K562 (cell line): ENCODE measurements at regions not wholly inside any gene's neighbourhood (a gene's known extent, or its start where the extent isn't known, plus 50 kb on each side); places are given as distances from the start of the nearest gene placed in this dataset.

Experiments used
- ATAC-seq: fragments of 200-7000 bp; cut with Tn5 transposase; 3 replicates; pipeline ENCODE4 v1.9.1; 2020; ENCODE audit warnings: moderate library complexity
- BruUV-seq: library from RNA; stranded (reverse); fragments of 400-500 nt; replicated peaks from 2 replicates; lab custom pipeline; 2021; lab: Mats Ljungman, UMichigan
- CTCF ChIA-PET: fragments of 300-600 bp; formaldehyde crosslinking; extraction: SDS; loops from one replicate; lab custom pipeline; 2021; ENCODE audit warnings: low intra/inter-chr PET ratio; lab: Yijun Ruan, JAX
- POLR2A ChIA-PET: fragments of 300-600, 350-650 bp; sonication (Branson Sonifier 250); formaldehyde crosslinking; extraction: SDS; loops from one replicate; lab custom pipeline; 2021; ENCODE audit warnings: antibody characterized with exemption, inconsistent platforms; lab: Yijun Ruan, JAX
- DNase-seq, 4 experiments: peaks; one replicate each; pipeline versions ENCODE4 v3.0.0 to v3.0.0-alpha.2; 2011 to 2018; ENCODE audit warnings: low spot score in 3 of 4, mixed read lengths in 3 of 4; ENCODE audit errors: extremely low read depth in 1 of 4
- FAIRE-seq: peaks from 2 replicates; lab custom pipeline; 2011; peaks lifted over from hg19 to GRCh38; lab: Jason Lieb, UNC
- H2AFZ ChIP-seq: 2 replicates; pipeline ENCODE4 v1.6.0; 2011; ENCODE audit warnings: low read depth, low read length, control low read depth, inconsistent platforms
- H3K27ac ChIP-seq: fragments of 200-600 bp; 3 replicates; pipeline ENCODE4 v1.8.0; 2011; ENCODE audit warnings: low read depth, mild to moderate bottlenecking, control low read depth, inconsistent platforms, low read length, moderate library complexity, mixed read lengths; ENCODE audit errors: extremely low read depth
- H3K27me3 ChIP-seq, 2 experiments: fragments of 300-600 bp in 1 of 2; 2 replicates in 1 of 2; 3 replicates in 1 of 2; pipeline versions ENCODE4 v1.6.0 to v1.8.0; 2011; ENCODE audit warnings: inconsistent platforms in 2 of 2, low read length in 2 of 2, mild to moderate bottlenecking in 1 of 2, mixed read lengths in 1 of 2, moderate library complexity in 1 of 2; ENCODE audit not compliant: control insufficient read depth in 2 of 2, insufficient read depth in 2 of 2
- H3K36me3 ChIP-seq: fragments of 300-600 bp; 3 replicates; pipeline ENCODE4 v1.8.0; 2011; ENCODE audit warnings: mild to moderate bottlenecking, low read length, inconsistent platforms; ENCODE audit not compliant: control insufficient read depth, insufficient read depth
- H3K4me1 ChIP-seq, 2 experiments: fragments of 200-600 bp in 1 of 2; replicated peaks in 1 of 2; 2 replicates in 1 of 2; 3 replicates in 1 of 2; pipeline versions ENCODE4 v1.5.1 to v1.8.0; 2011; ENCODE audit warnings: inconsistent platforms in 2 of 2, low read length in 2 of 2, mild to moderate bottlenecking in 1 of 2, mixed read lengths in 1 of 2, moderate library complexity in 1 of 2; ENCODE audit not compliant: control insufficient read depth in 2 of 2, insufficient read depth in 2 of 2
- H3K4me2 ChIP-seq: 2 replicates; pipeline ENCODE4 v1.6.1; 2011; ENCODE audit warnings: low read length, control low read depth, inconsistent platforms, mixed read lengths; ENCODE audit not compliant: insufficient read depth
- H3K4me3 ChIP-seq: fragments of 200-600 bp; sonication (generic), shearing (Covaris generic); 2 replicates; pipeline ENCODE4 v1.5.1; 2016; ENCODE audit warnings: control low read depth, inconsistent platforms
- H3K79me2 ChIP-seq: fragments of 200-600 bp; 3 replicates; pipeline ENCODE4 v1.8.0; 2011; ENCODE audit warnings: low read length, inconsistent platforms; ENCODE audit not compliant: control insufficient read depth, insufficient read depth
- H3K9ac ChIP-seq, 2 experiments: 2 replicates each; pipeline versions ENCODE4 v1.6.0 to v1.6.1; 2011; ENCODE audit warnings: low read depth in 2 of 2, low read length in 2 of 2, control low read depth in 1 of 2, inconsistent platforms in 1 of 2, mild to moderate bottlenecking in 1 of 2, mixed read lengths in 1 of 2; ENCODE audit not compliant: insufficient read depth in 1 of 2
- H3K9me1 ChIP-seq: one replicate; pipeline ENCODE4 v1.6.0; 2011; ENCODE audit warnings: inconsistent platforms, mild to moderate bottlenecking, low read length, moderate library complexity; ENCODE audit not compliant: control insufficient read depth, insufficient read depth
- H3K9me3 ChIP-seq: replicated peaks from 2 replicates; pipeline ENCODE4 v1.5.1; 2011; ENCODE audit warnings: low read depth, low read length, inconsistent platforms; ENCODE audit not compliant: control insufficient read depth, insufficient read depth
- H4K20me1 ChIP-seq: replicated peaks from 2 replicates; pipeline ENCODE4 v1.6.1; 2011; ENCODE audit warnings: low read length, inconsistent platforms, mixed read lengths; ENCODE audit not compliant: control insufficient read depth, insufficient read depth
- ARID3B ChIP-seq: fragments of 250-450 bp; sonication (Bioruptor Pico); IDR thresholded peaks from 2 replicates; pipeline ENCODE4 v1.4.0; 2020; ENCODE audit warnings: borderline replicate concordance
- ATF7 ChIP-seq: fragments of 450-650 bp; IDR thresholded peaks from 2 replicates; pipeline ENCODE4 v1.7.1; 2014; ENCODE audit warnings: mild to moderate bottlenecking, moderate library complexity
- EZH2 ChIP-seq: IDR thresholded peaks from 2 replicates; pipeline ENCODE4 v1.6.1; 2012; ENCODE audit warnings: low read depth, mild to moderate bottlenecking, inconsistent platforms, low read length, borderline replicate concordance
- FOSL1 ChIP-seq: fragments of 200-800 bp; sonication (Bioruptor generic); conservative IDR thresholded peaks from 2 replicates; pipeline ENCODE4 v1.6.1; 2016; ENCODE audit warnings: missing genetic modification characterization, missing compliant biosample characterization
- FOXP4 ChIP-seq: sonication (generic); formaldehyde crosslinking; IDR thresholded peaks from 2 replicates; pipeline ENCODE4 v1.8.0; 2022; ENCODE audit warnings: mild to moderate bottlenecking, missing genetic modification reagents, borderline replicate concordance
- HLTF ChIP-seq: fragments of 450-650 bp; IDR thresholded peaks from 2 replicates; pipeline ENCODE4 v1.6.1; 2016
- KDM1A ChIP-seq, 2 experiments: fragments of 450-650 bp; IDR thresholded peaks; 2 replicates each; pipeline ENCODE4 v1.6.1; 2016; ENCODE audit warnings: mild to moderate bottlenecking in 2 of 2
- NFIC ChIP-seq: fragments of 450-650 bp; IDR thresholded peaks from 2 replicates; pipeline ENCODE4 v1.6.1; 2017; ENCODE audit warnings: mild to moderate bottlenecking, inconsistent platforms
- SAFB ChIP-seq: fragments of 200-400 bp; formaldehyde crosslinking; IDR thresholded peaks from 2 replicates; pipeline ENCODE4 v1.6.1; 2017; ENCODE audit warnings: low read depth, low read length, borderline replicate concordance
- ZFX ChIP-seq: sonication (generic); formaldehyde crosslinking; IDR thresholded peaks from 2 replicates; pipeline ENCODE4 v1.8.0; 2022; ENCODE audit warnings: mild to moderate bottlenecking, missing genetic modification reagents, moderate library complexity
- ZNF407 ChIP-seq: fragments of 450-650 bp; IDR thresholded peaks from 2 replicates; pipeline ENCODE4 v1.6.1; 2016; ENCODE audit warnings: low read depth
- WGBS: fragments of 100-300 bp; shearing (Covaris generic); methylation state at CpG from one replicate; pipeline ENCODE4 v1.1.6; 2016; ENCODE audit warnings: low coverage, mixed read lengths; ENCODE audit not compliant: insufficient coverage; ENCODE audit errors: missing lambda C conversion rate; 5-methylcytosine and 5-hydroxymethylcytosine counted together
- in situ Hi-C: fragments of 300-500 bp; cut with MboI; formaldehyde crosslinking; loops from 4 replicates; pipeline ENCODE4 v1.15.0; 2018; ENCODE audit warnings: inconsistent platforms, mixed read lengths
- intact Hi-C: fragments of 100-400 bp; cut with micrococcal nuclease; formaldehyde crosslinking; loops from 2 replicates; pipeline ENCODE4 v1.14.2; 2022

- DNase-seq (no peak), ATAC-seq (no peak), FAIRE-seq (no peak)
- Histone ChIP-seq H3K4me3 (no peak overlapping the region), H2AFZ (no peak overlapping the region), H3K4me2 (no peak overlapping the region), H3K9ac (no peak overlapping the region), H4K20me1 (no peaks in the 10 kb centered on the region), H3K27ac (no peak overlapping the region), H3K9me3 (no peaks in the 10 kb centered on the region), H3K4me1 (no peaks in the 10 kb centered on the region), H3K9me1 (no peaks in the 10 kb centered on the region), H3K79me2 (no peaks in the 10 kb centered on the region), H3K36me3 (no peaks in the 10 kb centered on the region), H3K27me3 (no peaks in the 10 kb centered on the region)
- in situ Hi-C loops (no loop called here), intact Hi-C loops (no loop called here)
- no TSS peak for BruUV-seq
- no peak for TF ChIP-seq ATF7
- no peak for TF ChIP-seq SAFB
- no peak for TF ChIP-seq ARID3B
- no peak for TF ChIP-seq HLTF
- no peak for TF ChIP-seq KDM1A (IDR thresholded peaks at IDR 0.05)
- no peak for TF ChIP-seq ZNF407
- no peak for TF ChIP-seq ZFX
- TF ChIP-seq FOXP4 (CRISPR knock-in tag) = no peak
- TF ChIP-seq EZH2 = no peak
- TF ChIP-seq FOSL1 (tag) = no peak
- no peak for TF ChIP-seq NFIC
- whole genome bisulfite sequencing = 0% methylated on average over 1 of the region's 1 CpG
- ChIA-PET CTCF (no interaction called here), POLR2A (no interaction called here)
Observed at GRCh38 chr18:22858121-22858520, 75.0 kb upstream of the RBBP8 start.
